ENCODE measurements at regions not wholly inside any gene's neighbourhood (a gene's known extent, or its start where the extent isn't known, plus 50 kb on each side); places are given as distances from the start of the nearest gene placed in this dataset.

GRCh38 chr12:92987362-92987761 is 58.3 kb upstream of the EEA1 start:
- Histone ChIP-seq H2AFZ (ENCODE audit: low read length) (no peak overlapping the region), H3K27me3 (ENCODE audit: control insufficient read depth, insufficient read depth, low read length) (no peaks in the 10 kb centered on the region), H3K4me1 (ENCODE audit: control insufficient read depth, extremely low read depth, insufficient read depth, low read length) (no peaks in the 10 kb centered on the region), H3K4me2 (ENCODE audit: extremely low read depth, insufficient read depth, low read length) (no peak overlapping the region), H3K4me3 (replicated peaks in 1 of 4; ENCODE audit: control extremely low read depth in 1 of 4, insufficient read depth in 1 of 4, low read depth in 3 of 4, low read length in 4 of 4) (no peak overlapping the region), H4K20me1 (ENCODE audit: control insufficient read depth, extremely low read depth, insufficient read depth, low read length) (no peaks in the 10 kb centered on the region), H3K9me3 (ENCODE audit: control insufficient read depth, insufficient read depth, low read depth, low read length) (no peaks in the 10 kb centered on the region), H3K9ac (ENCODE audit: insufficient read depth, low read length) (no peak overlapping the region), H3K79me2 (ENCODE audit: control insufficient read depth, insufficient read depth, low read length) (no peaks in the 10 kb centered on the region), H3K27ac (ENCODE audit: insufficient read depth, low read length) (no peak overlapping the region), H3K36me3 (ENCODE audit: control insufficient read depth, insufficient read depth, low read length) (no peaks in the 10 kb centered on the region)
- DNase-seq (ENCODE audit: low read depth in 2 of 2): peak; percentile 62 to 89
- TF ChIP-seq EZH2 (IDR thresholded peaks at IDR 0.05; ENCODE audit: low read length, missing control alignments) (no peak), CTCF (conservative IDR thresholded peaks at IDR 0.05 in 1 of 2, IDR thresholded peaks at IDR 0.05 in 1 of 2; ENCODE audit: low read depth in 1 of 2, low read length in 2 of 2) (peak; percentile 40 to 47)

GRCh38 chr12:92987846-92988621 is 58.9 kb upstream of the EEA1 start:
- H3K4me3 ChIP-seq (replicated peaks in 1 of 4; ENCODE audit: control extremely low read depth in 1 of 4, insufficient read depth in 1 of 4, low read depth in 3 of 4, low read length in 4 of 4): no peak overlapping the region
- H4K20me1 ChIP-seq (ENCODE audit: control insufficient read depth, extremely low read depth, insufficient read depth, low read length): no peaks in the 10 kb centered on the region
- no peak overlapping the region for H3K4me2 ChIP-seq (ENCODE audit: extremely low read depth, insufficient read depth, low read length)
- H3K79me2 ChIP-seq (ENCODE audit: control insufficient read depth, insufficient read depth, low read length): no peaks in the 10 kb centered on the region
- no peak overlapping the region for H3K9ac ChIP-seq (ENCODE audit: insufficient read depth, low read length)
- no peak for DNase-seq (ENCODE audit: low read depth in 2 of 2)
- no peak for TF ChIP-seq EZH2 (IDR thresholded peaks at IDR 0.05; ENCODE audit: low read length, missing control alignments)
- no peak for TF ChIP-seq CTCF (conservative IDR thresholded peaks at IDR 0.05 in 1 of 2, IDR thresholded peaks at IDR 0.05 in 1 of 2; ENCODE audit: low read depth in 1 of 2, low read length in 2 of 2)
- H3K9me3 ChIP-seq (ENCODE audit: control insufficient read depth, insufficient read depth, low read depth, low read length): no peaks in the 10 kb centered on the region
- no peaks in the 10 kb centered on the region for H3K36me3 ChIP-seq (ENCODE audit: control insufficient read depth, insufficient read depth, low read length)
- peak overlapping the region; percentile 9 for H2AFZ ChIP-seq (ENCODE audit: low read length)
- no peaks in the 10 kb centered on the region for H3K4me1 ChIP-seq (ENCODE audit: control insufficient read depth, extremely low read depth, insufficient read depth, low read length)
- H3K27me3 ChIP-seq (ENCODE audit: control insufficient read depth, insufficient read depth, low read length): no peaks in the 10 kb centered on the region
- H3K27ac ChIP-seq (ENCODE audit: insufficient read depth, low read length): no peak overlapping the region

- H4K20me1 ChIP-seq (ENCODE audit: control insufficient read depth, extremely low read depth, insufficient read depth, low read length): no peaks in the 10 kb centered on the region
- no peak overlapping the region for H3K9ac ChIP-seq (ENCODE audit: insufficient read depth, low read length)
- H3K9me3 ChIP-seq (ENCODE audit: control insufficient read depth, insufficient read depth, low read depth, low read length): no peaks in the 10 kb centered on the region
- H2AFZ ChIP-seq (ENCODE audit: low read length): no peak overlapping the region
- no peak overlapping the region for H3K4me2 ChIP-seq (ENCODE audit: extremely low read depth, insufficient read depth, low read length)
- H3K27me3 ChIP-seq (ENCODE audit: control insufficient read depth, insufficient read depth, low read length): no peaks in the 10 kb centered on the region
- H3K4me1 ChIP-seq (ENCODE audit: control insufficient read depth, extremely low read depth, insufficient read depth, low read length): no peaks in the 10 kb centered on the region
- DNase-seq (ENCODE audit: low read depth in 2 of 2): no peak
- H3K36me3 ChIP-seq (ENCODE audit: control insufficient read depth, insufficient read depth, low read length): no peaks in the 10 kb centered on the region
- TF ChIP-seq CTCF (conservative IDR thresholded peaks at IDR 0.05 in 1 of 2, IDR thresholded peaks at IDR 0.05 in 1 of 2; ENCODE audit: low read depth in 1 of 2, low read length in 2 of 2) (no peak), EZH2 (IDR thresholded peaks at IDR 0.05; ENCODE audit: low read length, missing control alignments) (no peak)
- H3K27ac ChIP-seq (ENCODE audit: insufficient read depth, low read length): no peak overlapping the region
- no peaks in the 10 kb centered on the region for H3K79me2 ChIP-seq (ENCODE audit: control insufficient read depth, insufficient read depth, low read length)
- no peak overlapping the region for H3K4me3 ChIP-seq (replicated peaks in 1 of 4; ENCODE audit: control extremely low read depth in 1 of 4, insufficient read depth in 1 of 4, low read depth in 3 of 4, low read length in 4 of 4)
Measured at GRCh38 chr12:92988622-92989130, 59.6 kb upstream of the EEA1 start.
